ENCODE measurements at regions not wholly inside any gene's neighbourhood (a gene's known extent, or its start where the extent isn't known, plus 50 kb on each side); places are given as distances from the start of the nearest gene placed in this dataset.
"Not testable (repeated sequence)": the region's sequence is repeated elsewhere in the genome, so short reads cannot be mapped to it uniquely, and the experiment has no call there.

GRCh38 chr1:120941066-120941465 lies 51.5 kb downstream of the PPIAL4A start:
- H3K9me3 ChIP-seq (replicated peaks; ENCODE audit: insufficient read depth, low read length); H3K4me3 ChIP-seq (ENCODE audit: low read length); H3K4me1 ChIP-seq (ENCODE audit: low read length); H3K79me2 ChIP-seq (ENCODE audit: low read length); H3K36me3 ChIP-seq (replicated peaks; ENCODE audit: insufficient read depth, low read length); H2AFZ ChIP-seq (ENCODE audit: low read length); H3K9ac ChIP-seq (ENCODE audit: low read length); H3K4me2 ChIP-seq (ENCODE audit: low read depth, low read length); DNase-seq; H3F3A ChIP-seq (ENCODE audit: insufficient read depth, low read length); H4K20me1 ChIP-seq (ENCODE audit: insufficient read depth, low read length); H3K27me3 ChIP-seq (replicated peaks; ENCODE audit: insufficient read depth, low read length); H3K27ac ChIP-seq (ENCODE audit: low read length); H3K9me2 ChIP-seq (replicated peaks; ENCODE audit: insufficient read depth, low read length): not testable (repeated sequence)

- not testable (repeated sequence) for H3K79me2 ChIP-seq (ENCODE audit: low read length)
Measured at GRCh38 chr1:120941836-120942217, 52.3 kb downstream of the PPIAL4A start.

DNA sequence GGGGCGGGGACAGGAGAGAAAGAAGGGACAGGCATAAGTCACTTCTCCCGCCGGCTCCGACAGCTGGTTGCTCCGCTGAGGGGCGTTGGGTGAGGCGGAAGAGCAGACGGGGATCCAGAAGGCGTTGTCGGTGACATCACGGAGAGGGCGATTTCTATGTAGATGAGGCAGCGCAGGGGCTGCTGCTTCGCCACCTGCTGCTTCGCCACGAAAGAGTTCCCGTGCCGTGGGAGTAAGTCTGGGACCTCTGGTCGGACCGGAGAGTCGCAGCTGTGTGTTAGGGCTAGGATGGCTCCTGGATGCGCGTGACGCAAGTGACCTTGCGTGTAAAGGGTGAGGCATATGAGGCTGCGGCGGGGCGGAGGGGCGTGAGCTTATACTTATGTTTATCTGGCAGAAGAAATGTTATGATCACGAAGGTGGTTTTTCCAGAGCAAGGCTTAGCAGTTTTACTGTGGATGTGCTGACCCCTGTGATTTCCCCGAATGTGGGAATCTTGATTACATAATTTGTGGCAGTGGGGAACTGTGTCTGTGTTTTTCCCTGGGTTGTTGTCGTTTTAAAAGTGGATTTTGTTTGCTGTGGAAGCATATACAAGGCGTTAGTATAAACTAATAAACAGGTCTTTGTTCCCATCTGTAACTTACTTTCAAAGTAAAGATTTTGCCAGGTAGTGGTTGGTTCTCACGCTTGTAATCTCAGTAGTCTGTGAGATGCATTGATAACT lies 52.8 kb downstream of the PPIAL4A start:
- not testable (repeated sequence) for H3K4me2 ChIP-seq (ENCODE audit: low read depth, low read length); H3F3A ChIP-seq (ENCODE audit: insufficient read depth, low read length); H3K4me1 ChIP-seq (ENCODE audit: low read length); H3K9ac ChIP-seq (ENCODE audit: low read length); H3K79me2 ChIP-seq (ENCODE audit: low read length); H2AFZ ChIP-seq (ENCODE audit: low read length); H3K27me3 ChIP-seq (replicated peaks; ENCODE audit: insufficient read depth, low read length); H3K9me3 ChIP-seq (replicated peaks; ENCODE audit: insufficient read depth, low read length); H3K27ac ChIP-seq (ENCODE audit: low read length); DNase-seq; H4K20me1 ChIP-seq (ENCODE audit: insufficient read depth, low read length); H3K4me3 ChIP-seq (ENCODE audit: low read length); H3K9me2 ChIP-seq (replicated peaks; ENCODE audit: insufficient read depth, low read length); H3K36me3 ChIP-seq (replicated peaks; ENCODE audit: insufficient read depth, low read length)

More at GRCh38 chr1:120941836-120942217, 52.3 kb downstream of the PPIAL4A start:
- not testable (repeated sequence) for H3K27me3 ChIP-seq (replicated peaks; ENCODE audit: insufficient read depth, low read length); H3K9me3 ChIP-seq (replicated peaks; ENCODE audit: insufficient read depth, low read length); H3K36me3 ChIP-seq (replicated peaks; ENCODE audit: insufficient read depth, low read length); H3K27ac ChIP-seq (ENCODE audit: low read length); H3K9me2 ChIP-seq (replicated peaks; ENCODE audit: insufficient read depth, low read length); DNase-seq; H4K20me1 ChIP-seq (ENCODE audit: insufficient read depth, low read length); H3F3A ChIP-seq (ENCODE audit: insufficient read depth, low read length); H2AFZ ChIP-seq (ENCODE audit: low read length); H3K9ac ChIP-seq (ENCODE audit: low read length); H3K4me1 ChIP-seq (ENCODE audit: low read length); H3K4me3 ChIP-seq (ENCODE audit: low read length); H3K4me2 ChIP-seq (ENCODE audit: low read depth, low read length)

GRCh38 chr1:120942945-120943319 lies 53.4 kb downstream of the PPIAL4A start:
- not testable (repeated sequence) for H3K79me2 ChIP-seq (ENCODE audit: low read length); H4K20me1 ChIP-seq (ENCODE audit: insufficient read depth, low read length); H3K27ac ChIP-seq (ENCODE audit: low read length); H3K9me2 ChIP-seq (replicated peaks; ENCODE audit: insufficient read depth, low read length); H3K4me3 ChIP-seq (ENCODE audit: low read length); H3K4me2 ChIP-seq (ENCODE audit: low read depth, low read length); H3K4me1 ChIP-seq (ENCODE audit: low read length); H3K27me3 ChIP-seq (replicated peaks; ENCODE audit: insufficient read depth, low read length); H3K36me3 ChIP-seq (replicated peaks; ENCODE audit: insufficient read depth, low read length); H3K9me3 ChIP-seq (replicated peaks; ENCODE audit: insufficient read depth, low read length); H2AFZ ChIP-seq (ENCODE audit: low read length); DNase-seq; H3K9ac ChIP-seq (ENCODE audit: low read length); H3F3A ChIP-seq (ENCODE audit: insufficient read depth, low read length)

GRCh38 chr1:120944691-120945090 lies 55.1 kb downstream of the PPIAL4A start:
- not testable (repeated sequence) for H3K27me3 ChIP-seq (replicated peaks; ENCODE audit: insufficient read depth, low read length); H3K9ac ChIP-seq (ENCODE audit: low read length); H4K20me1 ChIP-seq (ENCODE audit: insufficient read depth, low read length); H3K4me1 ChIP-seq (ENCODE audit: low read length); H3K36me3 ChIP-seq (replicated peaks; ENCODE audit: insufficient read depth, low read length); H3K9me3 ChIP-seq (replicated peaks; ENCODE audit: insufficient read depth, low read length); H3K79me2 ChIP-seq (ENCODE audit: low read length); H3F3A ChIP-seq (ENCODE audit: insufficient read depth, low read length); DNase-seq; H3K9me2 ChIP-seq (replicated peaks; ENCODE audit: insufficient read depth, low read length); H3K4me3 ChIP-seq (ENCODE audit: low read length); H2AFZ ChIP-seq (ENCODE audit: low read length); H3K4me2 ChIP-seq (ENCODE audit: low read depth, low read length); H3K27ac ChIP-seq (ENCODE audit: low read length)

GRCh38 chr1:120945122-120945521 lies 55.6 kb downstream of the PPIAL4A start:
- not testable (repeated sequence) for H3K4me2 ChIP-seq (ENCODE audit: low read depth, low read length); DNase-seq; H3K9me3 ChIP-seq (replicated peaks; ENCODE audit: insufficient read depth, low read length); H3K4me3 ChIP-seq (ENCODE audit: low read length); H3K9me2 ChIP-seq (replicated peaks; ENCODE audit: insufficient read depth, low read length); H3K36me3 ChIP-seq (replicated peaks; ENCODE audit: insufficient read depth, low read length); H3K9ac ChIP-seq (ENCODE audit: low read length); H3K79me2 ChIP-seq (ENCODE audit: low read length); H4K20me1 ChIP-seq (ENCODE audit: insufficient read depth, low read length); H2AFZ ChIP-seq (ENCODE audit: low read length); H3K27me3 ChIP-seq (replicated peaks; ENCODE audit: insufficient read depth, low read length); H3K4me1 ChIP-seq (ENCODE audit: low read length); H3K27ac ChIP-seq (ENCODE audit: low read length); H3F3A ChIP-seq (ENCODE audit: insufficient read depth, low read length)

- not testable (repeated sequence) for H3F3A ChIP-seq (ENCODE audit: insufficient read depth, low read length); H3K4me3 ChIP-seq (ENCODE audit: low read length); H3K79me2 ChIP-seq (ENCODE audit: low read length); DNase-seq; H2AFZ ChIP-seq (ENCODE audit: low read length); H3K4me2 ChIP-seq (ENCODE audit: low read depth, low read length); H3K9me2 ChIP-seq (replicated peaks; ENCODE audit: insufficient read depth, low read length); H3K27ac ChIP-seq (ENCODE audit: low read length); H3K4me1 ChIP-seq (ENCODE audit: low read length); H3K9ac ChIP-seq (ENCODE audit: low read length); H3K36me3 ChIP-seq (replicated peaks; ENCODE audit: insufficient read depth, low read length); H3K27me3 ChIP-seq (replicated peaks; ENCODE audit: insufficient read depth, low read length); H4K20me1 ChIP-seq (ENCODE audit: insufficient read depth, low read length); H3K9me3 ChIP-seq (replicated peaks; ENCODE audit: insufficient read depth, low read length)
Measured at GRCh38 chr1:120947114-120947513, 57.5 kb downstream of the PPIAL4A start.

- not testable (repeated sequence) for H3K9me2 ChIP-seq (replicated peaks; ENCODE audit: insufficient read depth, low read length); H3K36me3 ChIP-seq (replicated peaks; ENCODE audit: insufficient read depth, low read length); H3K4me2 ChIP-seq (ENCODE audit: low read depth, low read length); H3K9ac ChIP-seq (ENCODE audit: low read length); H2AFZ ChIP-seq (ENCODE audit: low read length); H3K4me1 ChIP-seq (ENCODE audit: low read length); H4K20me1 ChIP-seq (ENCODE audit: insufficient read depth, low read length); H3K79me2 ChIP-seq (ENCODE audit: low read length); DNase-seq; H3F3A ChIP-seq (ENCODE audit: insufficient read depth, low read length); H3K9me3 ChIP-seq (replicated peaks; ENCODE audit: insufficient read depth, low read length); H3K4me3 ChIP-seq (ENCODE audit: low read length); H3K27ac ChIP-seq (ENCODE audit: low read length); H3K27me3 ChIP-seq (replicated peaks; ENCODE audit: insufficient read depth, low read length)
Measured at GRCh38 chr1:120949724-120950123, 60.2 kb downstream of the PPIAL4A start.

Data from MM.1S (cell line).